NB4 (cell line): ENCODE measurements at regions not wholly inside any gene's neighbourhood (a gene's known extent, or its start where the extent isn't known, plus 50 kb on each side); places are given as distances from the start of the nearest gene placed in this dataset.

Experiments used
- CTCF ChIP-seq: IDR thresholded peaks from one replicate; pipeline ENCODE4 v1.5.1; 2012; ENCODE audit warnings: low read depth, low read length
- MAX ChIP-seq: IDR thresholded peaks from 2 replicates; pipeline ENCODE4 v1.6.1; 2011; ENCODE audit warnings: low read depth, low read length
- POLR2A ChIP-seq: IDR thresholded peaks from 2 replicates; pipeline ENCODE4 v1.6.1; 2011; ENCODE audit warnings: mild to moderate bottlenecking; ENCODE audit not compliant: insufficient read length; ENCODE audit errors: extremely low read depth

GRCh38 chr11:115916608-115917007 lies 412.4 kb upstream of the CADM1 start:
- TF ChIP-seq CTCF, result no peak
- TF ChIP-seq POLR2A, result no peak
- no peak for TF ChIP-seq MAX
